Coronary artery (tissue), 2 donors: ENCODE measurements at regions not wholly inside any gene's neighbourhood (a gene's known extent, or its start where the extent isn't known, plus 50 kb on each side); places are given as distances from the start of the nearest gene placed in this dataset.

ENCODE experiments used
- DNase-seq: peaks from one replicate; pipeline ENCODE4 v3.0.0-alpha.2; 2017; ENCODE audit warnings: low spot score
- H3K27ac ChIP-seq, 2 donors: fragments of 200-600 bp; sonication (generic); one replicate each; pipeline ENCODE4 v1.5.1; 2016 to 2019
- H3K4me3 ChIP-seq: fragments of 200-600 bp; sonication (generic); 2 replicates; pipeline ENCODE4 v1.5.1; 2016; ENCODE audit warnings: mild to moderate bottlenecking, moderate library complexity
- CTCF ChIP-seq: fragments of 200-600 bp; sonication (generic); IDR thresholded peaks from one replicate; pipeline ENCODE4 v1.5.1; 2019; ENCODE audit warnings: antibody characterized with exemption

GRCh38 chr16:73717266-73717974, 579.2 kb upstream of the PSMD7 start:
- no peak for DNase-seq
- no peak for TF ChIP-seq CTCF
- Histone ChIP-seq H3K27ac (no peak overlapping the region), H3K4me3 (no peak overlapping the region)

- no peak overlapping the region for H3K27ac ChIP-seq
- DNase-seq: no peak
- TF ChIP-seq CTCF: no peak
Measured at GRCh38 chr16:73714976-73715375, 581.6 kb upstream of the PSMD7 start.

GRCh38 chr16:73713778-73714495, 582.7 kb upstream of the PSMD7 start:
- Histone ChIP-seq H3K27ac (no peak overlapping the region), H3K4me3 (no peak overlapping the region)
- no peak for DNase-seq

More at GRCh38 chr16:73714976-73715375, 581.6 kb upstream of the PSMD7 start:
- H3K4me3 ChIP-seq: no peak overlapping the region

GRCh38 chr16:73713251-73713650, 583.4 kb upstream of the PSMD7 start:
- no peak for TF ChIP-seq CTCF
- DNase-seq: no peak
- no peak overlapping the region for H3K4me3 ChIP-seq
- no peak overlapping the region for H3K27ac ChIP-seq

More at GRCh38 chr16:73713778-73714495, 582.7 kb upstream of the PSMD7 start:
- TF ChIP-seq CTCF: no peak

- no peak for DNase-seq
- H3K27ac ChIP-seq: peak overlapping the region; percentile 11 to 39
- peak overlapping the region; percentile 38 for H3K4me3 ChIP-seq
- TF ChIP-seq CTCF: no peak
Measured at GRCh38 chr16:73711406-73712080, 585.1 kb upstream of the PSMD7 start.

- no peak for DNase-seq
- no peak for TF ChIP-seq CTCF
- Histone ChIP-seq H3K4me3 (no peak overlapping the region), H3K27ac (no peak overlapping the region)
Measured at GRCh38 chr16:73710526-73710925, 586.1 kb upstream of the PSMD7 start.
